Activated B cell treated with CpG ODN at 0.5 μM for 24 hours (primary cell): ENCODE measurements at regions not wholly inside any gene's neighbourhood (a gene's known extent, or its start where the extent isn't known, plus 50 kb on each side); places are given as distances from the start of the nearest gene placed in this dataset.

ENCODE experiments used
- ATAC-seq: fragments of 200-7000 bp; cut with Tn5 transposase; one replicate; pipeline ENCODE4 v1.10.0; 2021; ENCODE audit warnings: low read depth, mild to moderate bottlenecking, moderate library complexity
- CTCF ChIA-PET: fragments of 350-600 bp; sonication (Branson Sonifier 250); formaldehyde crosslinking; loops from one replicate; lab custom pipeline; 2021; ENCODE audit warnings: antibody characterized with exemption; lab: Charles Lee
- POLR2A ChIA-PET: fragments of 350-600 bp; sonication (Branson Sonifier 250); formaldehyde crosslinking; loops from one replicate; lab custom pipeline; 2021; ENCODE audit warnings: antibody characterized with exemption; lab: Charles Lee
- DNase-seq: peaks from one replicate; pipeline ENCODE4 v3.0.0; 2022
- H3K27ac Mint-ChIP-seq: one replicate; pipeline ENCODE4 v1.8.0; 2020; ENCODE audit warnings: mixed read lengths
- H3K27me3 Mint-ChIP-seq: one replicate; pipeline ENCODE4 v1.8.0; 2021; ENCODE audit warnings: mixed read lengths
- H3K36me3 Mint-ChIP-seq: one replicate; pipeline ENCODE4 v1.8.0; 2021; ENCODE audit warnings: low read depth, mixed read lengths
- H3K4me1 Mint-ChIP-seq: one replicate; pipeline ENCODE4 v1.8.0; 2021; ENCODE audit warnings: mixed read lengths
- H3K4me3 Mint-ChIP-seq: one replicate; pipeline ENCODE4 v1.8.0; 2020; ENCODE audit warnings: mild to moderate bottlenecking, mixed read lengths
- H3K9me3 Mint-ChIP-seq: one replicate; pipeline ENCODE4 v1.8.0; 2020; ENCODE audit warnings: mixed read lengths
- intact Hi-C: fragments of 100-400 bp; cut with micrococcal nuclease; formaldehyde crosslinking; loops from one replicate; pipeline ENCODE4 v1.15.1; 2024
- TF ChIP-seq, protein P1 (sequence below): fragments of 200-600 bp; IDR thresholded peaks from one replicate; pipeline ENCODE4 v1.8.0; 2022; ENCODE audit warnings: antibody characterized with exemption, mild to moderate bottlenecking

DNA sequence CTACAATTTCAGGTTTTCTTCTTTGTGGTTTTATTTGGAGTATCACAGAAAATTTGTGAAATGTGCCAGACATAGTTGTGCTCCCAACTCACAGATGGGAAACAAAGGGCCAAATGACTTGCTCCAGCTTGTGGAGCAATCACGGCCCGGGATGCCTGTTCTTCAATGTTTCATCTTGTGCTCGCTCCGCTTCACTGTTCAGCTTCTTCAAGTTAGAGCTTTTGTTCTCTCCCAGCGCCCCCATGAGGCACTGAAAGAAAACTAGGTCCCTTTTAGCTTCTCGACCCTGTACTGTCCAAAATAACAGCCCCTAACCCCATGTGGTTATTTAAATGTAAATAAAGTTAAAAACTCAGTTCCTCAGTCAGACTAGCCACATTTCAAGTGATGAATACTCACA, 187.9 kb upstream of the STXBP6 start:
- ChIA-PET CTCF (no interaction called here), POLR2A (no interaction called here)
- Mint-ChIP-seq H3K4me1 (no peaks in the 10 kb centered on the region), H3K4me3 (no peak overlapping the region), H3K27me3 (no peaks in the 10 kb centered on the region), H3K9me3 (peaks cover 2% of the 10 kb centered on the region), H3K27ac (no peak overlapping the region), H3K36me3 (no peaks in the 10 kb centered on the region)
- TF ChIP-seq, protein P1, sequence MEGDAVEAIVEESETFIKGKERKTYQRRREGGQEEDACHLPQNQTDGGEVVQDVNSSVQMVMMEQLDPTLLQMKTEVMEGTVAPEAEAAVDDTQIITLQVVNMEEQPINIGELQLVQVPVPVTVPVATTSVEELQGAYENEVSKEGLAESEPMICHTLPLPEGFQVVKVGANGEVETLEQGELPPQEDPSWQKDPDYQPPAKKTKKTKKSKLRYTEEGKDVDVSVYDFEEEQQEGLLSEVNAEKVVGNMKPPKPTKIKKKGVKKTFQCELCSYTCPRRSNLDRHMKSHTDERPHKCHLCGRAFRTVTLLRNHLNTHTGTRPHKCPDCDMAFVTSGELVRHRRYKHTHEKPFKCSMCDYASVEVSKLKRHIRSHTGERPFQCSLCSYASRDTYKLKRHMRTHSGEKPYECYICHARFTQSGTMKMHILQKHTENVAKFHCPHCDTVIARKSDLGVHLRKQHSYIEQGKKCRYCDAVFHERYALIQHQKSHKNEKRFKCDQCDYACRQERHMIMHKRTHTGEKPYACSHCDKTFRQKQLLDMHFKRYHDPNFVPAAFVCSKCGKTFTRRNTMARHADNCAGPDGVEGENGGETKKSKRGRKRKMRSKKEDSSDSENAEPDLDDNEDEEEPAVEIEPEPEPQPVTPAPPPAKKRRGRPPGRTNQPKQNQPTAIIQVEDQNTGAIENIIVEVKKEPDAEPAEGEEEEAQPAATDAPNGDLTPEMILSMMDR, result no peak
- intact Hi-C loops, result no loop called here
- DNase-seq (no peak), ATAC-seq (no peak)

DNA sequence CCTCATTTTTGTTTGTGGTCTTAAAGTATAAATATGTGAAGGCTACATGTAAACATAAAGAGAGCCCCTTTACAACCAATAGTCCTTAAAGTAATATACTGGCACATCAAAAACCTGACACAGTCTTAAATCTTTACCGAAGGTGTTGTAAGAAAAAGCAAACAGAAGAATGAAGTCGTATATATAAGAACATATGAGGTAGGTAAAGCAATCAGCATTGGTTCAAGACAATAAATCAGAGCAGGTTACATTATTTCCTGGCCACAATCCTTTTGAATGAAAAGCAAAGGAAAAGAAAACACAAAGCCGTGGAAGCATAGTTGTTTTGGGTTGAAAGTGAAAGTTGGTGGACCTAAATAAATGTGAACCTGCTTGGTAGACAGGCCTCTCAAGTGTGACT, 183.7 kb upstream of the STXBP6 start:
- TF ChIP-seq, protein P1, result no peak
- no peak overlapping the region for H3K4me3 Mint-ChIP-seq
- POLR2A ChIA-PET, result no interaction called here
- CTCF ChIA-PET, result no interaction called here
- no peaks in the 10 kb centered on the region for H3K4me1 Mint-ChIP-seq
- intact Hi-C loops, result no loop called here
- ATAC-seq, result no peak
- no peaks in the 10 kb centered on the region for H3K27me3 Mint-ChIP-seq
- no peaks in the 10 kb centered on the region for H3K36me3 Mint-ChIP-seq
- no peak overlapping the region for H3K27ac Mint-ChIP-seq
- peaks cover 2% of the 10 kb centered on the region for H3K9me3 Mint-ChIP-seq
- DNase-seq, result no peak

- ChIA-PET CTCF (no interaction called here), POLR2A (no interaction called here)
- intact Hi-C loops, result no loop called here
- DNase-seq (no peak), ATAC-seq (no peak)
- Mint-ChIP-seq H3K4me3 (no peak overlapping the region), H3K4me1 (no peaks in the 10 kb centered on the region), H3K9me3 (peaks cover 2% of the 10 kb centered on the region), H3K36me3 (no peaks in the 10 kb centered on the region), H3K27ac (no peak overlapping the region), H3K27me3 (no peaks in the 10 kb centered on the region)
- TF ChIP-seq, protein P1, result no peak
These were observed 181.1 kb upstream of the STXBP6 start for GRCh38 chr14:25231004-25231403.

DNA sequence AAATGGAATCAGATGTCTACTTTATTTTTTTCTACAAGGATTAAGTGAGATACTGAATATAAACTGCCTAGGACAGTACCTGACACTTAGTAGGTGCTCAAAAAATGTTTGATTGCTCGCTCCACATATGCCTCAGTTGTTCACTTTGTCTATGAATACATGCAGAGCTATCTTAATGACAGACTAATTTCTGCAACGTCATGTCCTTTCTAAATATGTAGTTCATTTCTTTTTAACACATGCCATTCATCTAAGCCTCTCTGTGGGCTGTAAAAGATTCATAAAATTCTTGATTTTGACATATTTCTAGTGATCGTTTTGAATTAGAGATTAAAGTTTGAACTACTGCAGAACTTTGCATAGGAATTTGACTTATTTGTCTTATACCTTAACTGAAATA, 176.3 kb upstream of the STXBP6 start:
- H3K4me1 Mint-ChIP-seq, result no peaks in the 10 kb centered on the region
- H3K36me3 Mint-ChIP-seq, result no peaks in the 10 kb centered on the region
- H3K4me3 Mint-ChIP-seq, result no peak overlapping the region
- ATAC-seq (no peak), DNase-seq (no peak)
- H3K27me3 Mint-ChIP-seq, result no peaks in the 10 kb centered on the region
- CTCF ChIA-PET, result no interaction called here
- POLR2A ChIA-PET, result no interaction called here
- H3K9me3 Mint-ChIP-seq, result no peaks in the 10 kb centered on the region
- TF ChIP-seq, protein P1, result no peak
- no peak overlapping the region for H3K27ac Mint-ChIP-seq
- intact Hi-C loops, result no loop called here

DNA sequence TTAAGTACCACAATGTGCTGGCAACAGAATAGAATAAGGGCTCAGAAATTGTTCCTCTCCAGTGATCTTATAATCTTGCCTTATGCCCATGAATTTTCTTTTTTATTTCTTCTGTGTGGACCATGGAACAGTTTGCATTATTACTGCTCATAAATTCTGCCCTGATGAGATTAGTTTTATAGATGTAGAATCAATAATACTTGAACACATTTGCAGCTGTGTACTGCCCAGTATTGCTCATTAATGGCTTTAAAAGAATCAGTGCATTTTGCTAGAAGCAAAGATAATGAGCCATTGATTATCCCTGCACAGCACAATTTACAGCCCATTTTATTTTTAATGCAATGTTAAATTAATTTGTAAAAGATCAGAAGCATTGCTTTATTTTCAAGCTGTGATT, 172.3 kb upstream of the STXBP6 start:
- intact Hi-C loops, result no loop called here
- ATAC-seq (no peak), DNase-seq (no peak)
- CTCF ChIA-PET, result no interaction called here
- no peak overlapping the region for H3K27ac Mint-ChIP-seq
- POLR2A ChIA-PET, result no interaction called here
- H3K36me3 Mint-ChIP-seq, result no peaks in the 10 kb centered on the region
- peaks cover 3% of the 10 kb centered on the region for H3K27me3 Mint-ChIP-seq
- no peak overlapping the region for H3K4me3 Mint-ChIP-seq
- TF ChIP-seq, protein P1, result no peak
- no peaks in the 10 kb centered on the region for H3K4me1 Mint-ChIP-seq
- no peaks in the 10 kb centered on the region for H3K9me3 Mint-ChIP-seq
